ENCODE measurements at regions not wholly inside any gene's neighbourhood (a gene's known extent, or its start where the extent isn't known, plus 50 kb on each side); places are given as distances from the start of the nearest gene placed in this dataset.

DNA sequence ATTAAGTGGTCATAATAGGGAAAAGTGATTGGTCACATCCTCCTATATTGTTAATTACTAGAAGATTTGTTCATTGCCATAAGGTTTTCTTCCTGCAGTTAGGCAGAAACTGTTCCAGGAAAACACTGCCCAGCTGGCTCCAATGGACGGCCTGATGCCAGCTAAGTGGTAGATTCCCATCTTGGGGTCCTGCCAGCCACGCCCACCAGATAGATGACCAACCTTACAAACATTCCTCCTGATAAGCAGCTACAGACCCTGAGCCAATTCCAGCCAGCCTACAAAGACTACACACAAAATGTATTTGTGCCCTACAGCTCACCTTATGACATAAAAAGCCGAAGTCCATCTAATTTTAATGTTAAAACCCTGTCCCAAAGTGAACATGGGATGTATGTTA lies 685.9 kb upstream of the USP15 start:
- TF ChIP-seq SUZ12 (IDR thresholded peaks at IDR 0.05) = no peak
- TF ChIP-seq ZNF384 (IDR thresholded peaks at IDR 0.05) = no peak
- TF ChIP-seq FOXA1 (IDR thresholded peaks at IDR 0.05) = no peak
- TF ChIP-seq BHLHE40 (IDR thresholded peaks at IDR 0.05; ENCODE audit: borderline replicate concordance) = no peak
- no peak for TF ChIP-seq LEF1 (IDR thresholded peaks at IDR 0.05; ENCODE audit: borderline replicate concordance)
- TF ChIP-seq FOXK2 (IDR thresholded peaks at IDR 0.05) = no peak

All from HEK293T (cell line).